A549 (cell line): ENCODE measurements at regions not wholly inside any gene's neighbourhood (a gene's known extent, or its start where the extent isn't known, plus 50 kb on each side); places are given as distances from the start of the nearest gene placed in this dataset.

ENCODE experiments used
- ATAC-seq, 2 experiments: fragments of 200-7000 bp in 1 of 2; fragments of >200 bp in 1 of 2; cut with Nextera tagmentation in 1 of 2; cut with Tn5 transposase in 1 of 2; 3 replicates each; pipeline versions ENCODE4 v1.8.0 to v1.9.1; 2018 to 2020; ENCODE audit warnings: mild to moderate bottlenecking in 1 of 2, moderate library complexity in 1 of 2
- CTCF ChIA-PET: fragments of 300-600 bp; sonication (Branson Sonifier 250); formaldehyde crosslinking; extraction: SDS; loops from one replicate; lab custom pipeline; 2021; ENCODE audit warnings: antibody characterized with exemption, inconsistent platforms; lab: Yijun Ruan, JAX
- POLR2A ChIA-PET: fragments of 350-600 bp; formaldehyde crosslinking; extraction: SDS; loops from one replicate; lab custom pipeline; 2021; ENCODE audit warnings: antibody characterized with exemption, inconsistent platforms; lab: Yijun Ruan, JAX
- DNase-seq, 2 experiments: peaks; one replicate each; pipeline versions ENCODE4 v3.0.0 to v3.0.0-alpha.2; 2011 to 2016; ENCODE audit warnings: low read depth in 1 of 2, low spot score in 1 of 2
- FAIRE-seq: peaks from 2 replicates; lab custom pipeline; 2011; peaks lifted over from hg19 to GRCh38; lab: Jason Lieb, UNC
- H3K27ac ChIP-seq, 2 experiments: fragments of >200 bp; sonication (Bioruptor Twin); formaldehyde crosslinking; 3 replicates each; pipeline ENCODE4 v1.5.1; 2016 to 2017
- H3K4me1 ChIP-seq: fragments of >200 bp; sonication (Bioruptor Twin); formaldehyde crosslinking; 3 replicates; pipeline ENCODE4 v1.6.1; 2016
- H3K4me2 ChIP-seq: fragments of >200 bp; sonication (Bioruptor Twin); formaldehyde crosslinking; 3 replicates; pipeline ENCODE4 v1.6.1; 2016
- H3K4me3 ChIP-seq: fragments of >200 bp; sonication (Bioruptor Twin); formaldehyde crosslinking; 3 replicates; pipeline ENCODE4 v1.5.1; 2016
- H3K9me3 ChIP-seq: fragments of >200 bp; sonication (Bioruptor Twin); formaldehyde crosslinking; 3 replicates; pipeline ENCODE4 v1.6.1; 2016
- CBX8 ChIP-seq: fragments of 200-600 bp; sonication (generic); IDR thresholded peaks from 2 replicates; pipeline ENCODE4 v1.6.1; 2016
- CEBPB ChIP-seq, 2 experiments: fragments of >200 bp in 1 of 2; sonication (Bioruptor Twin) in 1 of 2; formaldehyde crosslinking in 1 of 2; IDR thresholded peaks; 2 replicates each; pipeline ENCODE4 v1.6.1; 2012 to 2016
- EHF ChIP-seq: fragments of 250-450 bp; sonication (Bioruptor Pico); IDR thresholded peaks from 2 replicates; pipeline ENCODE4 v1.5.0; 2020; ENCODE audit warnings: mild to moderate bottlenecking
- EHMT2 ChIP-seq: fragments of 200-600 bp; sonication (generic); IDR thresholded peaks from 2 replicates; pipeline ENCODE4 v1.6.1; 2016; ENCODE audit warnings: antibody characterized with exemption, low read depth, mild to moderate bottlenecking, moderate library complexity
- ESRRA ChIP-seq: fragments of 150-350 bp; IDR thresholded peaks from 2 replicates; pipeline ENCODE4 v1.6.1; 2014; ENCODE audit warnings: mild to moderate bottlenecking, low read length, borderline replicate concordance
- FOSB ChIP-seq: fragments of 250-450 bp; sonication (Bioruptor Pico); IDR thresholded peaks from 2 replicates; pipeline ENCODE4 v1.5.0; 2020; ENCODE audit warnings: mild to moderate bottlenecking, moderate library complexity
- GATA3 ChIP-seq: IDR thresholded peaks from 2 replicates; pipeline ENCODE4 v1.6.1; 2012; ENCODE audit warnings: borderline replicate concordance
- HOXB5 ChIP-seq: fragments of 250-450 bp; sonication (Bioruptor Pico); IDR thresholded peaks from 2 replicates; pipeline ENCODE4 v1.5.0; 2020; ENCODE audit warnings: mild to moderate bottlenecking, moderate library complexity
- JUN ChIP-seq, 2 experiments: fragments of >200 bp; sonication (Bioruptor Twin); formaldehyde crosslinking; IDR thresholded peaks; 2 replicates in 1 of 2; 3 replicates in 1 of 2; pipeline ENCODE4 v1.6.1; 2016 to 2017
- NFE2L2 ChIP-seq: fragments of 150-350 bp; conservative IDR thresholded peaks from 2 replicates; pipeline ENCODE4 v1.6.1; 2014; ENCODE audit warnings: low read length
- NPAS2 ChIP-seq: fragments of 250-450 bp; sonication (Bioruptor Pico); IDR thresholded peaks from 2 replicates; pipeline ENCODE4 v1.8.0; 2022; ENCODE audit warnings: mild to moderate bottlenecking, moderate library complexity, borderline replicate concordance
- POLR2A ChIP-seq: IDR thresholded peaks from 2 replicates; pipeline ENCODE4 v1.6.1; 2012; ENCODE audit warnings: mild to moderate bottlenecking, low read length
- POLR2AphosphoS2 ChIP-seq: conservative IDR thresholded peaks from 2 replicates; pipeline ENCODE4 v1.6.1; 2012; ENCODE audit warnings: low read length, improper control_type of control experiment, inconsistent platforms
- RARB ChIP-seq: fragments of 250-450 bp; sonication (Bioruptor Pico); IDR thresholded peaks from 2 replicates; pipeline ENCODE4 v1.8.0; 2021; ENCODE audit warnings: mild to moderate bottlenecking, moderate library complexity
- RFX5 ChIP-seq: fragments of 450-650 bp; IDR thresholded peaks from 2 replicates; pipeline ENCODE4 v1.7.1; 2014; ENCODE audit warnings: antibody characterized with exemption, mild to moderate bottlenecking, moderate library complexity
- RNF2 ChIP-seq: fragments of 200-600 bp; sonication (generic); IDR thresholded peaks from 2 replicates; pipeline ENCODE4 v1.6.1; 2016; ENCODE audit warnings: low read depth, mild to moderate bottlenecking, antibody characterized with exemption, moderate library complexity, borderline replicate concordance
- SMC3 ChIP-seq: fragments of >200 bp; sonication (Bioruptor Twin); formaldehyde crosslinking; IDR thresholded peaks from 3 replicates; pipeline ENCODE4 v1.6.1; 2018; ENCODE audit warnings: inconsistent platforms
- SREBF2 ChIP-seq: fragments of 450-650 bp; IDR thresholded peaks from 2 replicates; pipeline ENCODE4 v1.6.1; 2014; ENCODE audit warnings: mild to moderate bottlenecking, moderate library complexity
- TFCP2L1 ChIP-seq: fragments of 250-450 bp; sonication (Bioruptor Pico); IDR thresholded peaks from 2 replicates; pipeline ENCODE4 v1.5.0; 2021; ENCODE audit warnings: mild to moderate bottlenecking
- ZC3H11A ChIP-seq: fragments of 450-650 bp; IDR thresholded peaks from 2 replicates; pipeline ENCODE4 v1.6.1; 2014; ENCODE audit warnings: antibody characterized with exemption, mild to moderate bottlenecking
- ZNF302 ChIP-seq: fragments of 250-450 bp; sonication (Bioruptor Pico); IDR thresholded peaks from 2 replicates; pipeline ENCODE4 v1.9.0; 2021; ENCODE audit warnings: inconsistent platforms, mild to moderate bottlenecking, moderate library complexity
- ZSCAN20 ChIP-seq: fragments of 250-450 bp; sonication (Bioruptor Pico); IDR thresholded peaks from 2 replicates; pipeline ENCODE4 v1.8.0; 2022; ENCODE audit warnings: mild to moderate bottlenecking, moderate library complexity
- WGBS: methylation state at CpG from one replicate; pipeline ENCODE4 v1.1.6; 2017; ENCODE audit errors: missing lambda C conversion rate; 5-methylcytosine and 5-hydroxymethylcytosine counted together
- TF ChIP-seq, protein P1 (sequence below): IDR thresholded peaks from 2 replicates; pipeline ENCODE4 v1.6.1; 2012; ENCODE audit warnings: low read depth, borderline replicate concordance
- TF ChIP-seq, protein P2 (sequence below): fragments of 450-650 bp; IDR thresholded peaks from 2 replicates; pipeline ENCODE4 v1.6.1; 2014; ENCODE audit warnings: antibody characterized with exemption
- TF ChIP-seq, protein P3 (sequence below): fragments of 250-450 bp; sonication (Bioruptor Pico); IDR thresholded peaks from 2 replicates; pipeline ENCODE4 v1.5.0; 2021; ENCODE audit warnings: mild to moderate bottlenecking, moderate library complexity, borderline replicate concordance
- TF ChIP-seq, protein P4 (sequence below): IDR thresholded peaks from 2 replicates; pipeline ENCODE4 v1.6.1; 2012

DNA sequence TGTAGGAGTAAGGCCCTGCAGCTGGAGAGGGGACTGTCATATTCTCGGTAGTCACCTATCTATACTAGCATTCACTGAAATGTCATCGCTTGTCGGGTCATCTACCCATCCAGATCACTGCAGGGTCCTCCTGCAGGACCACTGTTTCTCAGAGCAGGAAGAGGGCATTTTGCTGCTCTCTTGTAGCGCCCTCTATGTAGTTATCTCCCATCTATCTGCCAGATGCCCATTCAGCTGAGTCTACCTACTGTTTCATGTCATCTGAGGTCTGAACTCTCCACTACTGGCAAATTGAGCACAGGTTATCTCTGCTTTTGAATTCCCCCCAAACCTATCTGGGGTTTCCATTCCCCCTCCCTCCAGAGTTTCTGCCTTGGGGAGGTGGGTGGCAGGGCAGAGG, 258.2 kb upstream of the FOXD3 start:
- CTCF ChIA-PET, result no interaction called here
- TF ChIP-seq ESRRA, result no peak
- no peak for TF ChIP-seq TFCP2L1 (CRISPR knock-in tag)
- TF ChIP-seq RNF2, result no peak
- TF ChIP-seq NFE2L2, result no peak
- TF ChIP-seq ZSCAN20 (CRISPR knock-in tag), result no peak
- no peak for TF ChIP-seq ZC3H11A
- no peak for TF ChIP-seq EHF (CRISPR knock-in tag)
- TF ChIP-seq, protein P1, sequence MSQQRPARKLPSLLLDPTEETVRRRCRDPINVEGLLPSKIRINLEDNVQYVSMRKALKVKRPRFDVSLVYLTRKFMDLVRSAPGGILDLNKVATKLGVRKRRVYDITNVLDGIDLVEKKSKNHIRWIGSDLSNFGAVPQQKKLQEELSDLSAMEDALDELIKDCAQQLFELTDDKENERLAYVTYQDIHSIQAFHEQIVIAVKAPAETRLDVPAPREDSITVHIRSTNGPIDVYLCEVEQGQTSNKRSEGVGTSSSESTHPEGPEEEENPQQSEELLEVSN, result no peak
- no peak for TF ChIP-seq EHMT2
- no peak for TF ChIP-seq GATA3
- TF ChIP-seq POLR2A, result no peak
- TF ChIP-seq SREBF2, result no peak
- no peak for TF ChIP-seq CEBPB (IDR thresholded peaks at IDR 0.05)
- TF ChIP-seq NPAS2 (CRISPR knock-in tag), result no peak
- no peak for ATAC-seq

DNA sequence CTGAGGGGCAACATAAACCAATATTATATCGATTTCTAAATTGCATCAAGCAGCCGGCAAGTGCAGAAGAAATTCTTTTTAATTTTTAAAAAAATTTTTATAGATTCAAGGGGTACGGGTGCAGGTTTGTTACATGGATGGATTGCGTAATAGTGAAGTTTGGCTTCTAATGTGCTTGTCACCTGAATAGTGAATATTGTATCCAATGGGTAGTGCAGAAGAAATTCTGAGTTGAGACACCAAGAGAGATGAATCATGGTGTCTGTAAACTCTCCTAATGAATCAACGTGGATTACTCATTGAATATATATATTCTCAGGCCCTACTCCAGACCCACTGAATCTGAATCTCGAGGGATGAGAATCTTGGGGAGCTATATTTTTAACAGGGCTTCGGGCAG, 253.7 kb upstream of the FOXD3 start:
- H3K4me1 ChIP-seq, result no peaks in the 10 kb centered on the region
- CTCF ChIA-PET, result no interaction called here
- WGBS, result 27% methylated on average over 7 of the region's 7 CpGs
- H3K4me3 ChIP-seq, result no peak overlapping the region
- TF ChIP-seq CEBPB (IDR thresholded peaks at IDR 0.05) (peak; percentile 50 to 61; a peak in 2 of 4 replicates), EHF (CRISPR knock-in tag) (no peak)
- FAIRE-seq (no peak), ATAC-seq (peak in 1 of 2 experiments; percentile 34; a peak in 1 of 6 replicates), DNase-seq (no peak)
- no peak overlapping the region for H3K27ac ChIP-seq
- H3K4me2 ChIP-seq, result no peak overlapping the region
- no peaks in the 10 kb centered on the region for H3K9me3 ChIP-seq
- POLR2A ChIA-PET, result no interaction called here

More for the DNA sequence above, 258.2 kb upstream of the FOXD3 start:
- FAIRE-seq, result no peak
- 38% methylated on average over 2 of the region's 4 CpGs for WGBS
- Histone ChIP-seq H3K4me2 (no peak overlapping the region), H3K9me3 (no peaks in the 10 kb centered on the region), H3K4me1 (no peaks in the 10 kb centered on the region), H3K4me3 (no peak overlapping the region), H3K27ac (no peak overlapping the region)
- POLR2A ChIA-PET, result no interaction called here
- no peak for DNase-seq

DNA sequence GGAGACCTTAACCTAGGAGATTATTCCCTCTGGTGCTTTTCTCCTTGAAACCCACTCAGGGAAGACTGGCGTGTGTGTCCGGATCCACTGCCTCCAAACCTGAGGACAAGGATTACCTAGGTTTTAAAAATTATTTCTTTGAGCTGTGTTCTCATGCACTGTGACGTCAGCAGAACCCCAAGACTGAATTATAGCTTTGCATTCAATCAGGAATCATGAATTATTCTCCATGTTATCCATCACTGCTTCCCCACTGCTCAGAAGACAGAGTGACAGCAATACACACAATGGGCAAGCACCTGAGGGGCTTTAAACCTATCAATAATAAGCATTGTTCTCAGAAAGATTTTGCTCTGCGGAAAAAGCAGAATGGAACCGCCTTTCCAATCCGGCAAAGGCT, 253.2 kb upstream of the FOXD3 start:
- DNase-seq (no peak), ATAC-seq (no peak), FAIRE-seq (no peak)
- Histone ChIP-seq H3K27ac (no peak overlapping the region), H3K4me2 (no peak overlapping the region), H3K9me3 (no peaks in the 10 kb centered on the region)
- WGBS, result 43% methylated on average over 6 of the region's 6 CpGs
- ChIA-PET POLR2A (no interaction called here), CTCF (no interaction called here)
- TF ChIP-seq NFE2L2 (no peak), POLR2AphosphoS2 (no peak), FOSB (CRISPR knock-in tag) (no peak), RARB (no peak), EHMT2 (no peak), SMC3 (no peak), RFX5 (no peak), HOXB5 (no peak), CBX8 (no peak), JUN (IDR thresholded peaks at IDR 0.05) (no peak), ZNF302 (no peak)
- TF ChIP-seq, protein P2, sequence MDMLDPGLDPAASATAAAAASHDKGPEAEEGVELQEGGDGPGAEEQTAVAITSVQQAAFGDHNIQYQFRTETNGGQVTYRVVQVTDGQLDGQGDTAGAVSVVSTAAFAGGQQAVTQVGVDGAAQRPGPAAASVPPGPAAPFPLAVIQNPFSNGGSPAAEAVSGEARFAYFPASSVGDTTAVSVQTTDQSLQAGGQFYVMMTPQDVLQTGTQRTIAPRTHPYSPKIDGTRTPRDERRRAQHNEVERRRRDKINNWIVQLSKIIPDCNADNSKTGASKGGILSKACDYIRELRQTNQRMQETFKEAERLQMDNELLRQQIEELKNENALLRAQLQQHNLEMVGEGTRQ, result no peak
- TF ChIP-seq, protein P3, sequence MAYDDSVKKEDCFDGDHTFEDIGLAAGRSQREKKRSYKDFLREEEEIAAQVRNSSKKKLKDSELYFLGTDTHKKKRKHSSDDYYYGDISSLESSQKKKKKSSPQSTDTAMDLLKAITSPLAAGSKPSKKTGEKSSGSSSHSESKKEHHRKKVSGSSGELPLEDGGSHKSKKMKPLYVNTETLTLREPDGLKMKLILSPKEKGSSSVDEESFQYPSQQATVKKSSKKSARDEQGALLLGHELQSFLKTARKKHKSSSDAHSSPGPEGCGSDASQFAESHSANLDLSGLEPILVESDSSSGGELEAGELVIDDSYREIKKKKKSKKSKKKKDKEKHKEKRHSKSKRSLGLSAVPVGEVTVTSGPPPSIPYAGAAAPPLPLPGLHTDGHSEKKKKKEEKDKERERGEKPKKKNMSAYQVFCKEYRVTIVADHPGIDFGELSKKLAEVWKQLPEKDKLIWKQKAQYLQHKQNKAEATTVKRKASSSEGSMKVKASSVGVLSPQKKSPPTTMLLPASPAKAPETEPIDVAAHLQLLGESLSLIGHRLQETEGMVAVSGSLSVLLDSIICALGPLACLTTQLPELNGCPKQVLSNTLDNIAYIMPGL, result no peak
- TF ChIP-seq, protein P4, sequence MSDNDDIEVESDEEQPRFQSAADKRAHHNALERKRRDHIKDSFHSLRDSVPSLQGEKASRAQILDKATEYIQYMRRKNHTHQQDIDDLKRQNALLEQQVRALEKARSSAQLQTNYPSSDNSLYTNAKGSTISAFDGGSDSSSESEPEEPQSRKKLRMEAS, result no peak
- TF ChIP-seq, all 56 proteins: peak for 0
- no peak overlapping the region for H3K4me3 ChIP-seq
- no peaks in the 10 kb centered on the region for H3K4me1 ChIP-seq
